ENCODE measurements at regions not wholly inside any gene's neighbourhood (a gene's known extent, or its start where the extent isn't known, plus 50 kb on each side); places are given as distances from the start of the nearest gene placed in this dataset.

- in situ Hi-C loops (cut with MboI; ENCODE audit: low sequenced_read_pairs): no loop called here
Measured at GRCh38 chr7:121575194-121575765, 179.2 kb upstream of the FAM3C start.

- in situ Hi-C loops (cut with MboI; ENCODE audit: low sequenced_read_pairs): no loop called here
Measured at GRCh38 chr7:121574109-121574508, 178.0 kb upstream of the FAM3C start.

DNA sequence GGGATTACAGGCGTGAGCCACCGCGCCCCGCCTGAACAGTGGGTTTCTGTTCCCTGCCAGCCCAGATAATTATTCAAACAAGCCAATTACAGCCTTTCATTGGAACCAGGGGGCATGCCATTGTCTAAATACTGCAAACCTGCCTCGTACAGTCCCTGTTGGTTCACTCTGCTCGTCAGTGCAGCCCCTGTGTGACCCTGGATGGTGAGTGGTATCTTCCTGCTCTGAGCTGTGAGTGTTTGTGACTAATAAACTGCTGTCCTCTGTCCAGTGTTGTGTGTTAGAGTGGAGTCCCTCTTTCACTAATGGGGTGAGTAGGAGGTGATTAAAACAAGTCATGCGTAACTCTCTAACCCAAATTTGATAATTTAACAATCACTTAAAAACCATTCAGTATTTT, 176.5 kb upstream of the FAM3C start:
- in situ Hi-C loops (cut with MboI; ENCODE audit: low sequenced_read_pairs): no loop called here

DNA sequence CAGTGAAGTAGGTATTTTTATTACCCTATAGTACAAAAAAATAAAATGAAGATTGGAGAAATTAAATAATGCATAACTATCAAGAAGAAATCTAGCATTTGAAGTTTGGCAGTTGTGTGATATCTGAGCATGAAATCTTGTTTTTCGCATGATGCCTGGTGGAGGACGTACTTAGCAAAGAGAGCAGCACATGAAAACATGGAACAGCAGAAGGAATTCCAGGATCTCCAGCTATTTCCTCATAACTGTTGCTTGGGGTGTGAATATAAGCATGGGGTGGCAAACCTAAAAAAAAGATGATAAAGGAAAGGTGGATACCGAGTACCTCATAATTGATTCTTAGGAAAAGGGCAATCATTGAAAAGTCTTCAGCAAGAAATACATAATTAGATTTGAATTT, 174.3 kb upstream of the FAM3C start:
- in situ Hi-C loops (cut with MboI; ENCODE audit: low sequenced_read_pairs): no loop called here

GRCh38 chr7:121563177-121563576, 167.1 kb upstream of the FAM3C start:
- in situ Hi-C loops (cut with MboI; ENCODE audit: low sequenced_read_pairs): no loop called here

DNA sequence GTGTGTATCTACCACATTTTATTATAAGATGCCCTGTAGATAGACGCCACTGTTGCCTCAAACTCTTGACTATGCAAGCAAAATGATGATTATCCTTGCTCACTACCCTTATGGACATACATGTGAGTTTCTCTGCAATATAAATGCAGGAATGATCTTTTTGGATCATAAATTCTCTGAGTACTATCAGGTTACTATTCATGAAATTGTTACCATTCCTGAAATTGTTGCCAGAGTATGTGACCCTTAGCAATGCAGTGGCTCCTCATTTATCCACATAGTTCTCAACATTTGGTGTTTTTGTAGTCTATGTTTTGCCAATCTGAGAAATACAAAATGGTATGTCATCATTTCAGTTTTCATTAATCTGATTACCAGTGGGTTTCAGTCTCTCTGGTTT, 166.2 kb upstream of the FAM3C start:
- in situ Hi-C loops (cut with MboI; ENCODE audit: low sequenced_read_pairs): no loop called here

DNA sequence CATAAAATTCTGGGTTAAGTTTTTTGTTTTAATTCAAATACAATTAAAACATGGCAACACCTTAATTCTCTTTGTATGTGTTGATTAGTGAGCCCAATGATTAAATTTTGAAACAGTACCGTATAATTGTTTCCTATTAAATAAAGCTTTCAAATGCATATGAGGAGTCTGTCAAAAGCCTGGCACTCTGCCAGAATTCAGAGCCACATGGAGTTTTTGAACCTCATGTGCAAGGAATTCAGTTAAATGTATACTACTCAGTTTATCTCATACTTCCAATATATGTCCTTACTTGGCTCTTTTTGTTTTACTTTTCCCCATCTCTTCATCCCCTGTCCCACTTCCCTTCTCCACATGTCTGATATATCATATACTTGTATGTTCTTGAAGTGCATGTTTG, 165.6 kb upstream of the FAM3C start:
- in situ Hi-C loops (cut with MboI; ENCODE audit: low sequenced_read_pairs): no loop called here

- in situ Hi-C loops (cut with MboI; ENCODE audit: low sequenced_read_pairs): no loop called here
Measured at GRCh38 chr7:121560267-121560990, 164.3 kb upstream of the FAM3C start.

DNA sequence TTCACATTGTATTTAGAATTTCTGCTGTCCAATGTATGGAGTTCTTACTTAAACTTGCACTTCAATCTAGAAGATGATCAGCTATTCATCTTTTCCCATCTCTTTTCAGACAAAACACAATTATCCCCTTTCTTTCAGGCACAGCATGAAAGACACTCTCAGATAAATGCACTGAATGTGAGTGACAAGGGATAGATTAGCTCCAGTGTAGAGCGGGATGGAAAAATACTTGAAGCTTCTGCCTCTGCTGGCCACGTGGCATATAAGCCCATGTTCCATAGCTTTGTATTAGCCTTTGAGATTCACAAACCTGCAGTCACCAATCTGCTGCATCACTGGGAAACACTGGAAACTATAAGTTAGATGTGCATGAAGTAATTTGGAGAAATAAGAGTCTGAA, 162.2 kb upstream of the FAM3C start:
- in situ Hi-C loops (cut with MboI; ENCODE audit: low sequenced_read_pairs): loop anchor here (10.0 kb wide), 1 partner anchor 183 kb away; no protein-coding TSS in a partner anchor

GRCh38 chr7:121557034-121557892, 161.2 kb upstream of the FAM3C start:
- in situ Hi-C loops (cut with MboI; ENCODE audit: low sequenced_read_pairs): loop anchor here (10.0 kb wide), 1 partner anchor 182 kb away; no protein-coding TSS in a partner anchor

DNA sequence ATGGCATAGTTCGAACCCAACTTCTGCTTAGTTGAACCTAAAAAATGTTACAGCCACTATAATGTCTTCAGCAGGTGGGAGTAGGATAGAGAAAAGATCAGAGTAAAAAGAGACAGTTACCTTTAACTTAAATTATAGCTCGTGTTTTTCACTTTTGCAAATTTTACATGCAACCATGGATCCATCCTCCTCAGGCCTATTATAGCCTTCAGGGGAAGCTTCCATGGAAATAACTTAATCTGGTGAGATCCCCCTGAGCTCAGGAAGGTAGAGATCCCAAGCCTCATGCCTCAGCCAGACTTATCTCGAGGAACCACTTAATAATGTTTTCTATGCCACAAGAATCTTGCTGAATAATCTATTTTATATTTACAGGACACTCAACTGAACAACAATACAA, 159.4 kb upstream of the FAM3C start:
- in situ Hi-C loops (cut with MboI; ENCODE audit: low sequenced_read_pairs): loop anchor here (10.0 kb wide), 1 partner anchor 181 kb away; no protein-coding TSS in a partner anchor

DNA sequence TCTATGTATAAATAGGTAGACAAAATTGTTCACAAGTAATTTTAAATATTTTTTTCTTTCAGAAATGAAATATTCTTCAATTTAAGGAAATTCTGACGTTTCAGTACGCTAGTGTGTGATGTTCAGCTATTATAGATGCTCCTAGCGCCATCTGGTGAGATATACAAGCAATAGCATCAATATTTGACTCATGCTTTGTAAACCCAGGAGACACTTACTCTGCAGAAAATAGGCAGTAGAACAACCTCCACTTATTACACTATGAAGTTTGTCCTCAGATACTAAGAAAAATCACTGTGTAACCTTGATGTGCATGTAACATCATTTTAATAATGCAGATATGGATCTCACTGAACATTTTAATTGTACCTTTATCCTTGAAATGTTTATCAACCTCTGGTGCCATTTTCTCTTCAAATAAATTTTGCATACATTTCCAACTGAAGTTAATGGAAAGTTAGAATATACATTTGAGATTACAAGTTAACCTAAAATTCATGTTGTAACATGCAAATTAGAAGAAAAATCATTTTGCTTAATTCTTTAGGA, 151.5 kb upstream of the FAM3C start:
- in situ Hi-C loops (cut with MboI; ENCODE audit: low sequenced_read_pairs): no loop called here

DNA sequence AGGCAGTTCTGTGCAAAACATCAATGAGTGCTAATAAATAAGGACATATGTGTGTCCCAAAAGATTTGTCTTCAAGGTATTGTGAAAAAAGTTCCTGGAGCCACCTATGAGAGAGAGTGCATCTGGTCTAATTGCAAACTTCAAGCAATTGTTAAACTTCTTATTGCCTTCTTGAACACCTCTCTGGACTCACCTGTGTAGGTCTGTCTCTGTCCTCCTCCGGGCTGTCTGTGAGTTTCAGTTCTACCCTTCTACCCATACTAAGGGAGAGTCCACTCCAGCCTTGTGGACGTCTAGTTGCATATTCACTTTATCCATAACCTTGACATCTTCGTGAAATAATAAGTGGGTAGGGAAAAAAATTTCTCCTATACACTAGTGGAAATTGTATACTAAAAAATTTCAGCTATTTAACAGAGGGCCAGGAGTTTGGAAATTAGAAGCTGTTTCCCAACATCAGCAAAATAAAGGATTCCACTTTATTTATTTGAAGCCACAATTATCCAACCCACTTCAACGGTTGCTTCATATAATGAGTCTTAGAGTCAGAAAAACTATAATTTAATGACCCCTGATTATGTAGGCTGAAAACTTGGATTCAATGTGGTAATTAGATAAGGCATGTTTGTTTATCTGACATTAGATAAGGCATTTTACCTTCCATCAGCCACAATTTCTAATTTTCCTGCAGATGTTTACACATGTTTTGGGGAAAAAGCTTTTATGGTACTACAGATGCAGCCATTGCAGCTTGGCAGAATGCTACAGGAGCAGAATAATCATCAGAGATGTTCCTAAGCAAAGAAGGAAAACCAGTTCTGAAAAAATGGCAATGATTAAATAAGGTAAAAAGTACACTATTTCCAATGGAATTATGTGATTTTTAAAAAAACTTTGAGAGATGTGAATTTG, 150.8 kb upstream of the FAM3C start:
- in situ Hi-C loops (cut with MboI; ENCODE audit: low sequenced_read_pairs): no loop called here

GRCh38 chr7:121545418-121545817, 149.3 kb upstream of the FAM3C start:
- in situ Hi-C loops (cut with MboI; ENCODE audit: low sequenced_read_pairs): no loop called here

DNA sequence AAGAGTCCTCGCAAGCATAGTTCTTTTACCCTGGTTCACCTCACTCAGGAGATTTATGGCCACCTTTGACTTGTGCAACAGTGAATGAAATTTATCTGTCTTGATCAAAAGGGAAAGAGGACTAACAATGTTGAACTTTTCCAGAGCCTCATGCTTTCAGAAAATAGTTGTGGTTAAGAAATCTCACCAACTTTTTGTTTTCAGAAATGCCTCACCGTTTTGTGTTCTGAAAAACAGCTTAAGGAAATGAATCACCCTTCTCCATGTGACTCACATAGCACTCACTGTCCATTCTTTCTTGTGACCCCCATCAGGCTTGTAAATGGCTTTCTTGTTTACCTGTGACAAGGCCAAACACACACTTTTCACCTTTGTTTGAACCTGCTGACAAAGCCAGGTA, 148.6 kb upstream of the FAM3C start:
- in situ Hi-C loops (cut with MboI; ENCODE audit: low sequenced_read_pairs): no loop called here

DNA sequence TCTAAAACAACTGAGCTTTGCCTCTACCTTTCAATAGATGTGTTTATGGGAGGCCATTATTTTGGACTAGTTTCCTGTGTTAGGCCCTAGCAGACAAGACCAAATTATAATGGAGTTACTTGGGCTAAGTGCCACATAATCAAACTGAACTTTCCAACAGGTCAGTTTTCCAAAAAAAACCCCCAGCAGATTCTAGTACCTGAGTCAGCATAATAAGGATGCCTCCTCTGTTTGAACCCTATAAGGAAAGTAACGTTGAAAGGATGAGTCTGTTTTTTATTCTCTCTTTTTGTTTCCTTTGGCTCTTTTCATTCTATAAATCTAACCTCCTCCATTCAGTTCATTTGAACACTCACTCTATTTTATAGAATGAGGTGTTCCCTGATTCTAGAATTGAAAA, 148.1 kb upstream of the FAM3C start:
- in situ Hi-C loops (cut with MboI; ENCODE audit: low sequenced_read_pairs): no loop called here

DNA sequence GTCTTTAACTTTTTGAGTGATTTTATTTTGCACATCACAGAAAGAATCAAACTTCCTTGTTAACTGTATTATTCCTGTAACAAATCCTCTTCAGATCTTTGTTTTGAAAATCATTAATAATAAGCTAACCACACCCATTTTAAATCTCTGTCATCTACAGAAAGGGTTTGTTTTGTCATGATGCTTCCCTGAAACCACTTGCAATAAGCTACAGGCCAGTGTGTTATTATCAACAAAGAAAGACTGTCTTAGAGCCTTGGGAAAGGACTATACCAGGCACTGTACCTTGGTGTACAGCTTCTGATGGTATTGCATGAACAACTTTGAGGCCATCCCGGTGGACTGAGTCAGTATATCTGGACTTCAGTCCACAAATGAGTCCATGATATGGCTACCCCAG, 145.3 kb upstream of the FAM3C start:
- in situ Hi-C loops (cut with MboI; ENCODE audit: low sequenced_read_pairs): no loop called here

- in situ Hi-C loops (cut with MboI; ENCODE audit: low sequenced_read_pairs): no loop called here
Measured at GRCh38 chr7:121540138-121540537, 144.0 kb upstream of the FAM3C start.

DNA sequence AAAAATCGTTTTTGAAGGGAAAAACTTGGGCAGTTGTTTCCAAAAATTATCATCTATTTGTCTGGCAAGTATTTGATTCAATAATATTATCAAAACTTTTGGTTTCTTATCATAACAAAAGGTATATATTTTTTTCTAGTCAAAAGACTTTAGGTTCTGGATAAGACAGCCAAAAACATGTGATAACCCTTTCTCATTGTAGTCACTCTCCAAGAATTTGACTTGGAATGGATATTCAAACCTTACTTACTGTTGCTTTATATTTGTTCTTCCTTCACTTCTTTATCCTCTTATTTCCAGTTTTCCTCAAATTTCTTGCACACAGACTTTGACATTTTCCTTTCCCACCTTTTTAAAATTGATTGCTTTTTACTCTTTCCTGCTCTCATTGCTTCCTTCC, 140.9 kb upstream of the FAM3C start:
- in situ Hi-C loops (cut with MboI; ENCODE audit: low sequenced_read_pairs): no loop called here

Measured in HL-60/S4 (cell line).